Fibroblast of pulmonary artery (primary cell): ENCODE measurements at regions not wholly inside any gene's neighbourhood (a gene's known extent, or its start where the extent isn't known, plus 50 kb on each side); places are given as distances from the start of the nearest gene placed in this dataset.
"Not testable (repeated sequence)": the region's sequence is repeated elsewhere in the genome, so short reads cannot be mapped to it uniquely, and the experiment has no call there.

Source experiments
- DNase-seq: peaks from one replicate; pipeline ENCODE4 v3.0.0-alpha.2; 2010; ENCODE audit warnings: low read depth
- H3K4me3 ChIP-seq: replicated peaks from 2 replicates; pipeline ENCODE4 v1.5.1; 2011; ENCODE audit warnings: low read depth, mild to moderate bottlenecking, control low read depth, low read length, moderate library complexity
- CTCF ChIP-seq: IDR thresholded peaks from 2 replicates; pipeline ENCODE4 v1.5.1; 2011; ENCODE audit warnings: mild to moderate bottlenecking, control low read depth, low read length, inconsistent platforms; ENCODE audit errors: missing control alignments

- TF ChIP-seq CTCF, result no peak
- H3K4me3 ChIP-seq, result no peak overlapping the region
- no peak for DNase-seq
Observed at GRCh38 chr7:34575006-34575405, 83.0 kb upstream of the NPSR1 start.

- not testable (repeated sequence) for H3K4me3 ChIP-seq, DNase-seq
Observed at GRCh38 chr7:34577934-34578333, 80.1 kb upstream of the NPSR1 start.

- H3K4me3 ChIP-seq, DNase-seq: not testable (repeated sequence)
Observed at GRCh38 chr7:34581698-34582097, 76.3 kb upstream of the NPSR1 start.

- no peak for TF ChIP-seq CTCF
- DNase-seq, result no peak
- H3K4me3 ChIP-seq, result no peak overlapping the region
Observed at GRCh38 chr7:34584526-34584925, 73.5 kb upstream of the NPSR1 start.

- TF ChIP-seq CTCF, result peak; percentile 51
- peak; percentile 38 for DNase-seq
- no peak overlapping the region for H3K4me3 ChIP-seq
Observed at GRCh38 chr7:34596887-34597286, 61.1 kb upstream of the NPSR1 start.

GRCh38 chr7:34603711-34604444 is 54.1 kb upstream of the NPSR1 start:
- H3K4me3 ChIP-seq, result no peak overlapping the region
- DNase-seq, result no peak
- TF ChIP-seq CTCF, result no peak
